ENCODE measurements at regions not wholly inside any gene's neighbourhood (a gene's known extent, or its start where the extent isn't known, plus 50 kb on each side); places are given as distances from the start of the nearest gene placed in this dataset.
A peak's percentile ranks its signal among the peaks of the same experiment; 100 is the strongest.

DNA sequence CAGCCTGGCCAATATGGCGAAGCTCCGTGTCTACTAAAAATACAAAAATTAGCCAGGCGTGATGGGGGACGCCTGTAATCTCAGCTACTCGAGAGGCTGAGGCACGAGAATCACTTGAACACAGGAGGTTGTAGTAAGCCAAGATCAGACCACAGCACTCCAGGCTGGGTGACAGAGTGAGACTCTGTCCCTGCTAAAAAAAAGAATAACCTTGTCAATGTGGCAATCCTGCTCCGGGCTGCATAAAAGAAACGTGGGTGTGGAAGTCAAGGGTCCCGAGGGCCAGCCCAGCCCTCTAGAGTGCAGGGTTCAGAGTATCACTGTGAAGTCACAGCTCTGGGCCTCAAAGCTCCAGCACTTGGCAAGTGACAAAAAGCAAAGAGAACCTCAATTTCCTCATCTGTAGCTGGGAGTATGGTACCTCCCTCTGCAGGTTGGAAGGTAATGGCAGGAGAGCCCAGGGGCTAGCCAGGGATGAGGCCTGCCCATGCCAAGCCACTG, 73.5 kb upstream of the IQSEC1 start:
- Histone ChIP-seq H3K9me3 (no peaks in the 10 kb centered on the region), H3K4me1 (no peaks in the 10 kb centered on the region), H3K4me3 (no peak overlapping the region), H3K27me3 (no peaks in the 10 kb centered on the region), H3K27ac (no peak overlapping the region), H3K36me3 (no peaks in the 10 kb centered on the region)
- intact Hi-C loops (cut with DNase I), result no loop called here
- no peak for TF ChIP-seq CTCF (IDR thresholded peaks at IDR 0.05)
- no peak for ATAC-seq
- no peak for DNase-seq

- Histone ChIP-seq H3K4me3 (no peak overlapping the region), H3K9me3 (no peaks in the 10 kb centered on the region), H3K27me3 (no peaks in the 10 kb centered on the region), H3K4me1 (no peaks in the 10 kb centered on the region), H3K27ac (no peak overlapping the region), H3K36me3 (no peaks in the 10 kb centered on the region)
- no peak for ATAC-seq
- intact Hi-C loops (cut with DNase I), result no loop called here
- TF ChIP-seq CTCF (IDR thresholded peaks at IDR 0.05), result no peak
- peak; percentile 21 for DNase-seq
These were observed 72.8 kb upstream of the IQSEC1 start for GRCh38 chr3:13145826-13146642.

- intact Hi-C loops (cut with DNase I), result no loop called here
- Histone ChIP-seq H3K36me3 (no peaks in the 10 kb centered on the region), H3K27ac (no peak overlapping the region), H3K4me1 (no peaks in the 10 kb centered on the region), H3K27me3 (no peaks in the 10 kb centered on the region), H3K4me3 (no peak overlapping the region), H3K9me3 (no peaks in the 10 kb centered on the region)
- peak; percentile 42 for DNase-seq
- TF ChIP-seq CTCF (IDR thresholded peaks at IDR 0.05), result no peak
- ATAC-seq, result no peak
These were observed 72.0 kb upstream of the IQSEC1 start for GRCh38 chr3:13145131-13145825.

DNA sequence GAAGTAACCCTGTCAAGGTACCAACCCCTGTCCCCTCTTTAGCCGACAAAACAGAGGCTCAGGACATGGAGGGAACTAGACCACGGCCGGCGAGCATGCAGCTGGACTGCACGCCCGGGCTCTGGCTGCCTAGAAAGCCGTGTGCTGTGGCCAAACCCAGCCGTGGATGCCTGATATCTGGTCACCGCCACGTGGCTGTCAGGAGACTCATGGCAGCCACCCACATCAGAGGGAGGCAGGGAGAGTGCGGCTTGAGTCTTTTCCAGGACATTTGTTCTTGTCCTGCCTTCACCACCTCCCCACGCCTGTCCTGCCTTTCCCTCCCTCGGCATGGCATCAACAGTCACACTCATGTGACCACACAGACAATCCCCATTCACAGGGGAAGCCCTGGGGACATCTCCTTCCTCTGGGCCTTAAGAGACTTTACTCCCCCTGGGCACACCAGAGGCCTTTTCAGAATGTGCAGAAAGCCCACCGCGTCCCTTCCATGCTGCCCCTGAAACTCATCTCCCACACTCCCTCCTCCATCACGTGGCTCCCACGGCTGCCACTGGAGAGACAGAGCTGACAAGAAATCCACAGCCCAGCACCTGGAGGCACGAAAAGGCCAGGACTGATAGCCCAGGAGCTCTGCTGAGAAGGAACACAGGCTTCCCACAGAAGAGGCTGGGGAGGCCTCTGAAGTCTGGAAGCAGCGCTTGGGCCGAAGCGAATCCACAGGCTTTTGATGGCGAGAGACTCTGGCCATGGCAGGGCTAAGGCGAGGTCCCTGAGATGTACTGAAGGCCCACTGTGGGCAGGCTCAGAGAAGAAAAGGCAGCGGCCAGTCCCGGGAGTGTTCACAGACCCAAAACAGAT, 71.2 kb upstream of the IQSEC1 start:
- H3K36me3 ChIP-seq, result no peaks in the 10 kb centered on the region
- H3K27me3 ChIP-seq, result no peaks in the 10 kb centered on the region
- peak; percentile 45 for DNase-seq
- H3K27ac ChIP-seq, result no peak overlapping the region
- ATAC-seq, result no peak
- intact Hi-C loops (cut with DNase I), result no loop called here
- no peak for TF ChIP-seq CTCF (IDR thresholded peaks at IDR 0.05)
- H3K9me3 ChIP-seq, result no peaks in the 10 kb centered on the region
- no peaks in the 10 kb centered on the region for H3K4me1 ChIP-seq
- H3K4me3 ChIP-seq, result no peak overlapping the region

DNA sequence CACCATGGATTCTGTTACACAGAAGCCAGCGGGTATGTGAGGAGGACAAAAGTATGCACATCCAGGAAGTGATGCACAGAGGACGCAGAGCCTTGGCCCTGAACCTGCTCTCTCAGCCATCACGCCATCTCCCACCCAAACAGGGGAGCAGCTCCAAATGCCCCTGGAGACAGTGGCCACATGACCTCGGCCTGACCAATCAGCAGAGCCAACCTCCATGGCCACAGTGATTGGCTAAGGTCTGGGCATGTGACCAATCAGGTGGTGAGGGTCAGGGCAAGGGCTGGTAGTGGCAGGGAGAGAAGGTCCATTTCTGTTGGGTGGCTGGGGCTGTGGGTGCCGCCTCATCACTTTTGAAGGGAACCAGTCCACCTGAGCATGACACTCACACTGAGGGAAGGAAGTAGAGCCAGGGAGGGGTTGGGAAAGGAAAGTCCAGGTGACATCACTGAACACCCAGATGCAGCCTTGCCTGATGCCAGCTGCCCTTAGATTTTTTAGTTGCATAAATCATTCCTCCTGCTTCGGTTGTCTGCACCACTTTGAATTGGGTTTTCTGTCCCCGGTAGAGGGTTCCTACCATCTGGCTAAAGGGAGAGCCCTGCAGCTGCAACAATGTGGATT, 70.3 kb upstream of the IQSEC1 start:
- intact Hi-C loops (cut with DNase I), result no loop called here
- Histone ChIP-seq H3K27ac (no peak overlapping the region), H3K9me3 (no peaks in the 10 kb centered on the region), H3K4me3 (no peak overlapping the region), H3K27me3 (no peaks in the 10 kb centered on the region), H3K36me3 (no peaks in the 10 kb centered on the region), H3K4me1 (no peaks in the 10 kb centered on the region)
- peak; percentile 23 for DNase-seq
- TF ChIP-seq CTCF (IDR thresholded peaks at IDR 0.05), result no peak
- ATAC-seq, result no peak
